ENCODE measurements at regions not wholly inside any gene's neighbourhood (a gene's known extent, or its start where the extent isn't known, plus 50 kb on each side); places are given as distances from the start of the nearest gene placed in this dataset.

GRCh38 chr12:46456356-46457334 lies 84.1 kb upstream of the SLC38A2 start:
- TF ChIP-seq CTCF (conservative IDR thresholded peaks at IDR 0.05), result no peak
- H3K4me3 ChIP-seq (ENCODE audit: low read length), result peak overlapping the region; percentile 28
- Mint-ChIP-seq H3K4me3 (no peak overlapping the region), H3K27ac (no peak overlapping the region), H3K4me1 (peaks cover 37% of the 10 kb centered on the region), H3K27me3 (ENCODE audit: insufficient read depth) (no peaks in the 10 kb centered on the region), H3K36me3 (ENCODE audit: low read depth) (no peaks in the 10 kb centered on the region), H3K9me3 (no peaks in the 10 kb centered on the region)
- no peaks in the 10 kb centered on the region for H3K9me3 ChIP-seq (ENCODE audit: control insufficient read depth, low read length)
- H3K36me3 ChIP-seq (ENCODE audit: control insufficient read depth, insufficient read depth, low read length), result no peaks in the 10 kb centered on the region
- WGBS, 2 experiments (ENCODE audit: insufficient coverage in 1 of 2, insufficient read length in 1 of 2), result 91 to 96% methylated on average over 3 of the region's 5 CpGs
- no peak overlapping the region for H3K27ac ChIP-seq (ENCODE audit: low read depth, low read length)
- DNase-seq, result no peak
- H3K4me1 ChIP-seq (ENCODE audit: control insufficient read depth, insufficient read depth, low read length), result peaks cover 13% of the 10 kb centered on the region
- no peak overlapping the region for H3K9ac ChIP-seq (ENCODE audit: extremely low read depth, low read length, poor library complexity, severe bottlenecking)
- H3K27me3 ChIP-seq (ENCODE audit: control insufficient read depth, insufficient read depth, low read length, poor library complexity, severe bottlenecking), result no peaks in the 10 kb centered on the region

GRCh38 chr12:46455648-46456352 lies 83.2 kb upstream of the SLC38A2 start:
- peak overlapping the region; percentile 28 for H3K4me3 ChIP-seq (ENCODE audit: low read length)
- H3K27me3 ChIP-seq (ENCODE audit: control insufficient read depth, insufficient read depth, low read length, poor library complexity, severe bottlenecking), result no peaks in the 10 kb centered on the region
- Mint-ChIP-seq H3K4me1 (peaks cover 37% of the 10 kb centered on the region), H3K27ac (no peak overlapping the region), H3K27me3 (ENCODE audit: insufficient read depth) (no peaks in the 10 kb centered on the region), H3K9me3 (no peaks in the 10 kb centered on the region), H3K4me3 (no peak overlapping the region), H3K36me3 (ENCODE audit: low read depth) (no peaks in the 10 kb centered on the region)
- DNase-seq, result no peak
- H3K27ac ChIP-seq (ENCODE audit: low read depth, low read length), result no peak overlapping the region
- WGBS, 2 experiments (ENCODE audit: insufficient coverage in 1 of 2, insufficient read length in 1 of 2), result 84 to 100% methylated on average over 1 of the region's 1 CpG
- H3K9ac ChIP-seq (ENCODE audit: extremely low read depth, low read length, poor library complexity, severe bottlenecking), result no peak overlapping the region
- no peaks in the 10 kb centered on the region for H3K36me3 ChIP-seq (ENCODE audit: control insufficient read depth, insufficient read depth, low read length)
- TF ChIP-seq CTCF (conservative IDR thresholded peaks at IDR 0.05), result no peak
- H3K9me3 ChIP-seq (ENCODE audit: control insufficient read depth, low read length), result no peaks in the 10 kb centered on the region
- peaks cover 13% of the 10 kb centered on the region for H3K4me1 ChIP-seq (ENCODE audit: control insufficient read depth, insufficient read depth, low read length)

GRCh38 chr12:46454981-46455380 lies 82.4 kb upstream of the SLC38A2 start:
- peaks cover 41% of the 10 kb centered on the region for H3K4me1 Mint-ChIP-seq
- no peak overlapping the region for H3K4me3 ChIP-seq (ENCODE audit: low read length)
- DNase-seq, result no peak
- no peaks in the 10 kb centered on the region for H3K27me3 Mint-ChIP-seq (ENCODE audit: insufficient read depth)
- H3K9ac ChIP-seq (ENCODE audit: extremely low read depth, low read length, poor library complexity, severe bottlenecking), result no peak overlapping the region
- no peaks in the 10 kb centered on the region for H3K27me3 ChIP-seq (ENCODE audit: control insufficient read depth, insufficient read depth, low read length, poor library complexity, severe bottlenecking)
- H3K4me3 Mint-ChIP-seq, result no peak overlapping the region
- peaks cover 13% of the 10 kb centered on the region for H3K4me1 ChIP-seq (ENCODE audit: control insufficient read depth, insufficient read depth, low read length)
- TF ChIP-seq CTCF (conservative IDR thresholded peaks at IDR 0.05), result no peak
- no peaks in the 10 kb centered on the region for H3K9me3 ChIP-seq (ENCODE audit: control insufficient read depth, low read length)
- WGBS, 2 experiments (ENCODE audit: insufficient coverage in 1 of 2, insufficient read length in 1 of 2), result 90% methylated on average over 1 of the region's 1 CpG; no CpG with 5 or more reads in 1 of the 2 experiments
- H3K36me3 Mint-ChIP-seq (ENCODE audit: low read depth), result no peaks in the 10 kb centered on the region
- H3K27ac Mint-ChIP-seq, result no peak overlapping the region
- H3K36me3 ChIP-seq (ENCODE audit: control insufficient read depth, insufficient read depth, low read length), result no peaks in the 10 kb centered on the region
- no peak overlapping the region for H3K27ac ChIP-seq (ENCODE audit: low read depth, low read length)
- H3K9me3 Mint-ChIP-seq, result no peaks in the 10 kb centered on the region
